Upper lobe of left lung (tissue), 6 donors: ENCODE measurements at regions not wholly inside any gene's neighbourhood (a gene's known extent, or its start where the extent isn't known, plus 50 kb on each side); places are given as distances from the start of the nearest gene placed in this dataset.

ENCODE experiments used
- ATAC-seq, 2 donors: fragments of 200-7000 bp; cut with Tn5 transposase; one replicate each; pipeline ENCODE4 v1.9.1; 2022; ENCODE audit warnings: mild to moderate bottlenecking in 2 of 2, moderate library complexity in 2 of 2; ENCODE audit not compliant: low FRiP score in 2 of 2
- DNase-seq, 2 donors: peaks; one replicate each; pipeline ENCODE4 v3.0.0-alpha.2; 2019 to 2020
- H3K27ac ChIP-seq, 4 donors: fragments of 200-600 bp; sonication (generic); one replicate each; pipeline ENCODE4 v1.5.1; 2016 to 2019
- H3K27me3 ChIP-seq, 4 donors: fragments of 200-600 bp; sonication (generic); one replicate each; pipeline ENCODE4 v1.5.1; 2017 to 2019
- H3K36me3 ChIP-seq, 4 donors: fragments of 200-600 bp; sonication (generic); one replicate each; pipeline ENCODE4 v1.5.1; 2016 to 2019
- H3K4me1 ChIP-seq, 4 donors: fragments of 200-600 bp; sonication (generic); one replicate each; pipeline ENCODE4 v1.5.1; 2018 to 2019
- H3K4me3 ChIP-seq, 4 donors: fragments of 200-600 bp; sonication (generic); one replicate each; pipeline ENCODE4 v1.5.1; 2017 to 2019; ENCODE audit warnings: mild to moderate bottlenecking in 2 of 4, moderate library complexity in 1 of 4
- H3K9me3 ChIP-seq, 4 donors: fragments of 200-600 bp; sonication (generic); one replicate each; pipeline ENCODE4 v1.5.1; 2018 to 2019
- EP300 ChIP-seq, 4 donors: sonication (generic); formaldehyde crosslinking; IDR thresholded peaks; one replicate each; pipeline ENCODE4 v1.5.1; 2017; ENCODE audit warnings: antibody characterized with exemption in 4 of 4, control low read depth in 2 of 4
- POLR2A ChIP-seq, 4 donors: fragments of 450-650 bp; IDR thresholded peaks; one replicate each; pipeline ENCODE4 v1.5.1; 2016 to 2017; ENCODE audit warnings: antibody characterized with exemption in 4 of 4, mild to moderate bottlenecking in 2 of 4
- POLR2AphosphoS5 ChIP-seq, 2 donors: sonication (generic); formaldehyde crosslinking; IDR thresholded peaks; one replicate each; pipeline ENCODE4 v1.5.1; 2017; ENCODE audit warnings: antibody characterized with exemption in 2 of 2
- WGBS, 2 donors: methylation state at CpG; one replicate each; pipeline ENCODE4 v1.1.5; 2017 to 2018; 5-methylcytosine and 5-hydroxymethylcytosine counted together
- TF ChIP-seq, protein P1 (sequence below), 6 experiments: fragments of 450-650 bp in 4 of 6; fragments of 200-600 bp in 2 of 6; sonication (generic) in 2 of 6; IDR thresholded peaks; one replicate each; pipeline ENCODE4 v1.5.1; 2016 to 2019; ENCODE audit warnings: antibody characterized with exemption in 6 of 6
- donor health status: DM: no; HTN: no; CAD: no; lungs with moderate emphysema.
- donor health status: DM: no; HTN: yes; CAD: no; lungs with severe emphysema.

DNA sequence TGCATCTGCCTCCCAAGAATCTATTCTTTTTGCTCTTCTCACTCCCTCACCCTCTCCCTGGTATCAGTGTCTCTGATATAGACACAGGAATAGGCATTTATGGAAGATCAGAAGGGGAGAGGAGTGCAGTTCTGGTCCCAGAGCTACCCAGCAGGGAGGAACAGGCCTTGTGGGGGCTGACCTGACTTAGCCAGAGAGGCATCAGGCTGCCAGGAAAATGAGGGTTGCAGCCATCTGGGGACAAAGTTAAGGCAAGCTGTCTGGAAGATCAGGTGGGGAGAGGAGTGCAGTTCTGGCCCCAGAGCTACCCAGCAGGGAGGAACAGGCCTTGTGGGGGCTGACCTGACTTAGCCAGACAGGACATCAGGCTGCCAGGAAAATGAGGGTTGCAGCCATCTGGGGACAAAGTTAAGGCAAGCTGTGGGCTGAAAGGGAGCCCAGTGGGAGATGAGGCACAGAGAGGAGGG lies 69.9 kb upstream of the HK2 start:
- peaks cover 8 to 21% (median 15%) of the 10 kb centered on the region in 4 donors for H3K4me1 ChIP-seq
- H3K9me3 ChIP-seq = no peaks in the 10 kb centered on the region
- no peak for TF ChIP-seq POLR2A (IDR thresholded peaks at IDR 0.05)
- TF ChIP-seq POLR2AphosphoS5 (IDR thresholded peaks at IDR 0.05) = no peak
- TF ChIP-seq, protein P1, sequence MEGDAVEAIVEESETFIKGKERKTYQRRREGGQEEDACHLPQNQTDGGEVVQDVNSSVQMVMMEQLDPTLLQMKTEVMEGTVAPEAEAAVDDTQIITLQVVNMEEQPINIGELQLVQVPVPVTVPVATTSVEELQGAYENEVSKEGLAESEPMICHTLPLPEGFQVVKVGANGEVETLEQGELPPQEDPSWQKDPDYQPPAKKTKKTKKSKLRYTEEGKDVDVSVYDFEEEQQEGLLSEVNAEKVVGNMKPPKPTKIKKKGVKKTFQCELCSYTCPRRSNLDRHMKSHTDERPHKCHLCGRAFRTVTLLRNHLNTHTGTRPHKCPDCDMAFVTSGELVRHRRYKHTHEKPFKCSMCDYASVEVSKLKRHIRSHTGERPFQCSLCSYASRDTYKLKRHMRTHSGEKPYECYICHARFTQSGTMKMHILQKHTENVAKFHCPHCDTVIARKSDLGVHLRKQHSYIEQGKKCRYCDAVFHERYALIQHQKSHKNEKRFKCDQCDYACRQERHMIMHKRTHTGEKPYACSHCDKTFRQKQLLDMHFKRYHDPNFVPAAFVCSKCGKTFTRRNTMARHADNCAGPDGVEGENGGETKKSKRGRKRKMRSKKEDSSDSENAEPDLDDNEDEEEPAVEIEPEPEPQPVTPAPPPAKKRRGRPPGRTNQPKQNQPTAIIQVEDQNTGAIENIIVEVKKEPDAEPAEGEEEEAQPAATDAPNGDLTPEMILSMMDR (IDR thresholded peaks at IDR 0.05) = no peak
- TF ChIP-seq EP300 (IDR thresholded peaks at IDR 0.05) = no peak
- no peak overlapping the region for H3K27ac ChIP-seq
- H3K36me3 ChIP-seq = no peaks in the 10 kb centered on the region
- DNase-seq (no peak), ATAC-seq (no peak)
- H3K27me3 ChIP-seq = no peaks in the 10 kb centered on the region
- no peak overlapping the region for H3K4me3 ChIP-seq

DNA sequence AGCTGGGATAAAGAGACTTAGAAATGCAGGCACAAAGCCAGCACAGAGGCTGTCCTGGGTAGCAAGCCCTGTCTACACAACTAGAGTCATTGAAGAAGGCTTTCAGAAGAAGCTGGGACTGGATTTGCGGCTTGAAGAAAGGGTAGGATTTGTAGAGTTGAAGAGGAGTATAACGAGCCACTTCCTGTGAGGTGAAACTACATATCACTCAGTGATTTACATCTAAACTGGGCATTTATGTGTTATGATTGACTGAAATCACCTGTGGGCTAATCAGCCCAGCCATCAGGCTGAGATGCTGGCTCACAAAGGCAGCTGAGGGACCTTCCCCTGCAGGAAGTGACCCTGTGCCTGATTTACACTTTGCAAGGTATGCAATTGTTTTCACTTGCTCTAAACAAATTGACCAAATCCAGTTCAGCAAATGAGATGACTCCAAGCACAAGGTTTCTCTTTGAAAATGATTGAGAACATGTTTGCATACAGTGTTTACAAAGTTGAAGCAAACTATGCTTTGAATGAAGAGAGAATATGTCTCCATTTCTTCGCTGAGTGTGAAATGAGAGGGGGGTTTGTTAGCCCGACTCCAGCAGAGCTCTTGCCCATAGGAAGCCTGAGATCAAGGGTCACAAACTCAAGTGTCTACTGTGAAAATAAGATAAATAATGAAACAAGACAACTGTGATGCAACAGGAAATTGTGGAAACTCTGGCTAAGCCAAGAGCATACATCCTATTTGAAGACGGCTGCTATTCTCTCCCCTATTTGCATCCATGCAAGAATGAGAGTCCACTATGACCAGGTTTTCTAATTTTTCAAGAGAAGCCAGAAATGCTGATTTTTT lies 69.3 kb upstream of the HK2 start:
- 26 to 29% methylated on average over 5 of the region's 5 CpGs for WGBS, 2 donors
- H3K9me3 ChIP-seq = no peaks in the 10 kb centered on the region
- peaks cover 8 to 21% (median 15%) of the 10 kb centered on the region in 4 donors for H3K4me1 ChIP-seq
- TF ChIP-seq, protein P1 (IDR thresholded peaks at IDR 0.05) = no peak
- TF ChIP-seq POLR2AphosphoS5 (IDR thresholded peaks at IDR 0.05) (no peak), POLR2A (IDR thresholded peaks at IDR 0.05) (no peak), EP300 (IDR thresholded peaks at IDR 0.05) (no peak)
- H3K27me3 ChIP-seq = no peaks in the 10 kb centered on the region
- ATAC-seq = no peak
- H3K27ac ChIP-seq = no peak overlapping the region
- H3K4me3 ChIP-seq = no peak overlapping the region
- no peak for DNase-seq
- no peaks in the 10 kb centered on the region for H3K36me3 ChIP-seq

DNA sequence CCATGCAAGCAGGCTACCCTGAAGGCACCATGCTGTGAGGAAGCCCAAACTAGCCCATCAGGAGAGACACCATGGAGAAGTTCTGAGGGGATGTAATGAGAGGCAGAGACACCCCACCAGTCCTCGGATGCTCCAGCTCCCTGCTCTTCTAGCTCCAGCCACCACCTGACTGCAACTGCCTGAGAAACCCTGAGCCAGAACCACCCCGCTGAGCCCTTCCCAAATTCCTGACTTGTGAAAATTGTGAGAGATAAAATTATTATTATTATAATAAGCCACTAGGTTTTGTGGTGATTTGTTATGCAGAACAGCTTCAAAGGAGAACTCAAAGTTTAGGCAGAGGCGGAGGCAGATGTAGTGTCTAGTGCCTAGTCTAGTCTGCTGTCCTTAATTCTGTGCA lies 67.1 kb upstream of the HK2 start:
- H3K27ac ChIP-seq = no peak overlapping the region
- DNase-seq (no peak), ATAC-seq (no peak)
- no peak for TF ChIP-seq POLR2AphosphoS5 (IDR thresholded peaks at IDR 0.05)
- TF ChIP-seq EP300 (IDR thresholded peaks at IDR 0.05) = no peak
- no peak for TF ChIP-seq POLR2A (IDR thresholded peaks at IDR 0.05)
- TF ChIP-seq, protein P1 (IDR thresholded peaks at IDR 0.05) = no peak
- H3K4me3 ChIP-seq = no peak overlapping the region
- 92 to 95% methylated on average over 3 of the region's 3 CpGs for WGBS, 2 donors
- peaks cover 8 to 16% (median 14%) of the 10 kb centered on the region in 4 donors for H3K4me1 ChIP-seq
- H3K36me3 ChIP-seq = no peaks in the 10 kb centered on the region
- H3K27me3 ChIP-seq = no peaks in the 10 kb centered on the region
- H3K9me3 ChIP-seq = no peaks in the 10 kb centered on the region

DNA sequence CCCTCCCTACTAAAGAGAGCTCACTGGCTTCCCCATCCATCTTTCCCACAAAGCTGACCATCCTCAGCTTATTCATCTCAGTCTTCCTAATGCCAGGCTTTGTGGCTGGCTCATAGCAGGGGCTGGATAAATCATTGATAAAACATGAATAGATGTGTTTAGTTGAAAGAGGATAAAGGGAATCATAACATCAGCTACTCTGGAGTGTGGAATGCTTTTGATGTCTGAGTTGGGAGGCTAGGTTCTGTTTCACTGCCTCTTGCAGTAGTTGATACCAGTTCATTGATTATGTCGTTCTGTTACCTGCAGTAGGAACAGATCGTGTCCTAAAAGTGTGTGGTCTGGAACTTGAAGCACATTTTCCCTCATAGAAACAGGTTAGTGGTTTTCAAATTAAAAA lies 66.3 kb upstream of the HK2 start:
- no peaks in the 10 kb centered on the region for H3K9me3 ChIP-seq
- TF ChIP-seq EP300 (IDR thresholded peaks at IDR 0.05) (no peak), POLR2A (IDR thresholded peaks at IDR 0.05) (no peak), POLR2AphosphoS5 (IDR thresholded peaks at IDR 0.05) (no peak)
- TF ChIP-seq, protein P1 (IDR thresholded peaks at IDR 0.05) = no peak
- no peak for ATAC-seq
- H3K27ac ChIP-seq = no peak overlapping the region
- WGBS, 2 donors = 71 to 85% methylated on average over 2 of the region's 2 CpGs
- DNase-seq = no peak
- no peak overlapping the region for H3K4me3 ChIP-seq
- H3K4me1 ChIP-seq = peaks cover 8 to 16% (median 14%) of the 10 kb centered on the region in 4 donors
- H3K36me3 ChIP-seq = no peaks in the 10 kb centered on the region
- no peaks in the 10 kb centered on the region for H3K27me3 ChIP-seq
